BJ (cell line): ENCODE measurements at regions not wholly inside any gene's neighbourhood (a gene's known extent, or its start where the extent isn't known, plus 50 kb on each side); places are given as distances from the start of the nearest gene placed in this dataset.

Source experiments
- CTCF ChIA-PET: fragments of 350-600 bp; formaldehyde crosslinking; extraction: SDS; loops from one replicate; lab custom pipeline; 2021; ENCODE audit warnings: antibody characterized with exemption, inconsistent platforms; lab: Yijun Ruan, JAX
- POLR2A ChIA-PET: fragments of 300-600 bp; sonication (Branson Sonifier 250); formaldehyde crosslinking; extraction: SDS; loops from one replicate; lab custom pipeline; 2021; ENCODE audit warnings: antibody characterized with exemption; lab: Charles Lee
- DNase-seq: peaks from one replicate; pipeline ENCODE4 v3.0.0-alpha.2; 2011; ENCODE audit warnings: low read depth
- H3K27me3 ChIP-seq: 2 replicates; pipeline ENCODE4 v1.6.0; 2011; ENCODE audit warnings: low read length; ENCODE audit not compliant: control insufficient read depth, insufficient read depth
- H3K36me3 ChIP-seq: 2 replicates; pipeline ENCODE4 v1.5.1; 2011; ENCODE audit warnings: low read length; ENCODE audit not compliant: control insufficient read depth, insufficient read depth
- H3K4me3 ChIP-seq: 2 replicates; pipeline ENCODE4 v1.5.1; 2011; ENCODE audit warnings: low read depth, mild to moderate bottlenecking, control low read depth, low read length
- TF ChIP-seq, protein P1 (sequence below): IDR thresholded peaks from 2 replicates; pipeline ENCODE4 v1.5.1; 2011; ENCODE audit warnings: low read depth, mild to moderate bottlenecking, control low read depth, inconsistent platforms, low read length, moderate library complexity; ENCODE audit not compliant: insufficient read depth

DNA sequence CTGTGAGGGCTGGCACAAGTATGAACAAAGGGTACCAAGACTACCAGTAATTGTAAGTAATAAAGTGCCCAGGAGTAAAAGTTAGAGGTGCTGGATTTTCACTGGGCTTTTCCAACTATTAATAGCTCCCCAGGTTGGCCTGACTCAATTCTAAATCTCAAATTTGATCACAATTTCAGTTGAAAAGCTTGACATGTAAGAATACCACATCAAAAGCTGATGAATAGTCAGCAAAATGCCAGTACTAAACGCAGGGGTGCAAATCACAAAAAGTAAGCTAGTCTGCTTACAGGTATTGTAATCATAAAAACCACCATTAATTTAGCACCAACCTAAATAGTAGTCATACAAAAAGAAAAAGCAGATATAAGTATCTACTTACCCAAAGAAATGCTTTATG, 917.5 kb downstream of the NLGN4Y start:
- Histone ChIP-seq H3K27me3 (no peaks in the 10 kb centered on the region), H3K36me3 (no peaks in the 10 kb centered on the region), H3K4me3 (no peak overlapping the region)
- TF ChIP-seq, protein P1, sequence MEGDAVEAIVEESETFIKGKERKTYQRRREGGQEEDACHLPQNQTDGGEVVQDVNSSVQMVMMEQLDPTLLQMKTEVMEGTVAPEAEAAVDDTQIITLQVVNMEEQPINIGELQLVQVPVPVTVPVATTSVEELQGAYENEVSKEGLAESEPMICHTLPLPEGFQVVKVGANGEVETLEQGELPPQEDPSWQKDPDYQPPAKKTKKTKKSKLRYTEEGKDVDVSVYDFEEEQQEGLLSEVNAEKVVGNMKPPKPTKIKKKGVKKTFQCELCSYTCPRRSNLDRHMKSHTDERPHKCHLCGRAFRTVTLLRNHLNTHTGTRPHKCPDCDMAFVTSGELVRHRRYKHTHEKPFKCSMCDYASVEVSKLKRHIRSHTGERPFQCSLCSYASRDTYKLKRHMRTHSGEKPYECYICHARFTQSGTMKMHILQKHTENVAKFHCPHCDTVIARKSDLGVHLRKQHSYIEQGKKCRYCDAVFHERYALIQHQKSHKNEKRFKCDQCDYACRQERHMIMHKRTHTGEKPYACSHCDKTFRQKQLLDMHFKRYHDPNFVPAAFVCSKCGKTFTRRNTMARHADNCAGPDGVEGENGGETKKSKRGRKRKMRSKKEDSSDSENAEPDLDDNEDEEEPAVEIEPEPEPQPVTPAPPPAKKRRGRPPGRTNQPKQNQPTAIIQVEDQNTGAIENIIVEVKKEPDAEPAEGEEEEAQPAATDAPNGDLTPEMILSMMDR, result no peak
- ChIA-PET CTCF (interaction anchor here (0.6 kb wide), 1 partner anchor 145 kb away, joined by 4 read pairs; no protein-coding TSS in a partner anchor), POLR2A (no interaction called here)
- no peak for DNase-seq

DNA sequence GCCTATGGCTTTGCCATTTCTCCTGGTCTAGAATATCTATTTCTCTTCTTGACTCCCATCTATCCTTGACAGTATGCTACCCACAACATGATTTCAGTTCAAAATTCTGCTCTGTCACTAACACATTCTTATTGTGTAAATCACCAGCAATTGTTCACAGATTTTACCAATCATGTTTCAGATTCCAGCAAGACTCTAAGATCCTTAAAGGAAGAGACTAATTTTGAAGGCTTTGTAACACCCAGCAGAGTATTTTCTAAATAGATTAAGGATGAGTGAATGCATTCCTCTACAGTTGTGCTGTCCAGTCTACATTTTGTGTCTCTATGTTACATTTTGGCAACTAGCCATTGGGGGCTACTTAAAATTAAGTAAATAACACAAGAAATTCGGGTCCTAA, 921.5 kb downstream of the NLGN4Y start:
- DNase-seq, result no peak
- no peaks in the 10 kb centered on the region for H3K36me3 ChIP-seq
- H3K4me3 ChIP-seq, result no peak overlapping the region
- H3K27me3 ChIP-seq, result no peaks in the 10 kb centered on the region
- CTCF ChIA-PET, result no interaction called here
- POLR2A ChIA-PET, result no interaction called here
- TF ChIP-seq, protein P1, result no peak

DNA sequence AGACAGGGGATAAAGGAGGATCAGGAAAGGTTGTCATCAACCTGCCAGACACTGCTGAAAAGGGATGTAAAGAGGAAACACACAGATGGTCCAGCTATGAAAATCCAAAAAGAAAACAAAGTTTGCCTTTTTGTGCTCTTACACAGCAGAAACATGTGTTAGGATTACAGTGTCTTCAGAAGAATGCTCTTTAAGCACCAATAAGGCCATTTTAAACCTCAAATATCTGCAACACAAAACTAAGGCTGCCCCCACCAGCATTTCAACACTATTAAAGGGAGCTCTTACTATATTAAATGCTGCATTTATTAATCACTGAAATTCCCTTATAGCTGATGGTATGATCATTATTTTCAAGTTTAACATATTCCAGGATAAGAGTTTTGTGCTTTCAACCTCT, 922.5 kb downstream of the NLGN4Y start:
- POLR2A ChIA-PET, result interaction anchor here (0.6 kb wide), 1 partner anchor 9 kb away, joined by 3 read pairs; no protein-coding TSS in a partner anchor
- no peak for DNase-seq
- no peak overlapping the region for H3K4me3 ChIP-seq
- TF ChIP-seq, protein P1, result no peak
- H3K36me3 ChIP-seq, result no peaks in the 10 kb centered on the region
- CTCF ChIA-PET, result no interaction called here
- no peaks in the 10 kb centered on the region for H3K27me3 ChIP-seq

DNA sequence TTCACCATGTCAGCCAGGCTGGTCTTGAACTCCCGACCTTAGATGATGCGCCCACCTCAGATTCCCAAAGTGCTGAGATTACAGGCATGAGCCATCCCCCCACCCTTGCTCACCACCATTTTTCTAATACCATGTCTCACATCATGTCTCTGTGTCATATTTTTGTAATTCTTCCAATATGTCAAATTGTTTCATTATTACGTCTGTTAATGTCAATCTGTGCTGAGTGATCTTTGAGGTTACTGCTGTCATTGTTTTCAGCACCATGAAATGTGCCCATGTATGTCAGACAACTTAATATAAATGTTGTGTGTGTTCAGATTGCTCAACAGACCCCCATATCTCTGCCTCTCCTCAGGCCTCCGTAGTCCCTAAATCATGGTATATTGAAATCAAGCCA, 923.6 kb downstream of the NLGN4Y start:
- Histone ChIP-seq H3K36me3 (no peaks in the 10 kb centered on the region), H3K27me3 (no peaks in the 10 kb centered on the region), H3K4me3 (no peak overlapping the region)
- POLR2A ChIA-PET, result no interaction called here
- DNase-seq, result no peak
- CTCF ChIA-PET, result no interaction called here
- TF ChIP-seq, protein P1, result no peak

DNA sequence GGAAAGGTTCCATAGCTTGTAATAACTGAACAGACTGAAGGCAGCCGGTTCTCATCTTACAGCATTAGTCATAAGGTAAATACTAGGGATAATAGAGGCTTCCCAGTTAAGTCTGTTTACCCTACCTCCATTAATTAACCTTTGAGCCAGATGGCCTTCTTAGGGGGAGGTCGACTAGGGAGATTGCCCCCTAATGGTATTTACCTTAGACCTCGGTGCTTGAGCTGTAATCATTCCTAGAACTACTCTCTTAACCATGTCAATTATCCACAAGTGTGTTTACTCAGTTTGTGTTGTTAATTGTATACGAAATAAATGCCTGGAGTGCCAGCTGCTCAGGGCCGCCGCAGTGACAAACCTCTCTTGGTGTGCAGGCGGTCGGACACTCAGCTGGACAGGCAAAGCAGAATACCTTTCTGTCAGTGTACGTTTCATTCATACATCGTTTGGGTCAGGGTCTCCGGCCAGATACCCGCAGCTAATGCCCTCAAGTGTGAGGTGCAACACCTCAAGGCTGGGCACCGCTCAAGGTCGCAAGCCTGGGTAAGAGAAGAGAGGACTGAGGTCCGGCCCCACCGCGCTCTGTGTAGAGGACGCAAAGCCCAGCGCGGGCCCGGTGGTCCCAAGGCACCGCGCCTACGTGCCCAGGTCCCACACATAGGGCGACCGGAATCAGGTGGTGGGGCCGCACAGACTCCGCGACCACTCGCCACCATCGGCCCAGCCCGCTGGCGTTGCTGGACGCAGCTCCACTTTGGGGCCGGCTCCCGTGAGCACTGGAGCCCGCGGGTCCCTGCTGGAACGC, 931.0 kb downstream of the NLGN4Y start:
- ChIA-PET CTCF (no interaction called here), POLR2A (no interaction called here)
- Histone ChIP-seq H3K27me3 (no peaks in the 10 kb centered on the region), H3K4me3 (peak overlapping the region; percentile 49), H3K36me3 (no peaks in the 10 kb centered on the region)
- TF ChIP-seq, protein P1, result no peak
- no peak for DNase-seq
